ENCODE measurements at regions not wholly inside any gene's neighbourhood (a gene's known extent, or its start where the extent isn't known, plus 50 kb on each side); places are given as distances from the start of the nearest gene placed in this dataset.

- Histone ChIP-seq H4K20me1 (ENCODE audit: control insufficient read depth, insufficient read depth) (no peaks in the 10 kb centered on the region), H3K9ac (ENCODE audit: control insufficient read depth, insufficient read depth, low read length) (no peak overlapping the region), H3K4me1 (ENCODE audit: control insufficient read depth, insufficient read depth, low read length) (no peaks in the 10 kb centered on the region), H2AFZ (ENCODE audit: control insufficient read depth, low read depth, low read length) (no peak overlapping the region), H3K27ac (ENCODE audit: control insufficient read depth, insufficient read depth) (no peak overlapping the region), H3K79me2 (ENCODE audit: control insufficient read depth, insufficient read depth, low read length) (no peaks in the 10 kb centered on the region), H3K36me3 (ENCODE audit: control insufficient read depth in 2 of 2, insufficient read depth in 2 of 2, low read length in 1 of 2) (no peaks in the 10 kb centered on the region), H3K4me2 (ENCODE audit: control insufficient read depth, insufficient read depth) (no peak overlapping the region), H3K4me3 (no peak overlapping the region), H3K27me3 (replicated peaks in 1 of 2; ENCODE audit: control insufficient read depth in 2 of 2, insufficient read depth in 2 of 2, low read length in 1 of 2) (no peaks in the 10 kb centered on the region), H3K9me3 (replicated peaks; ENCODE audit: control insufficient read depth, insufficient read depth, low read length) (no peaks in the 10 kb centered on the region)
- WGBS (ENCODE audit: insufficient coverage, insufficient replicate concordance, low lambda C conversion rate, missing lambda C conversion rate): 0% methylated on average over 1 of the region's 1 CpG
- RAD21 ChIA-PET (ENCODE audit: unreplicated experiment): no interaction called here
- DNase-seq (ENCODE audit: low read depth, low spot score) (no peak), ATAC-seq (no peak), FAIRE-seq (no peak)
- intact Hi-C loops (cut with micrococcal nuclease; ENCODE audit: unreplicated experiment) (no loop called here), in situ Hi-C loops (cut with MboI) (no loop called here)
- CTCF ChIA-PET: no interaction called here
- POLR2A ChIA-PET: no interaction called here
- SMC1A ChIA-PET (ENCODE audit: uncharacterized antibody, unreplicated experiment): no interaction called here
- no TSS peak for BruUV-seq (replicated peaks)
- TF ChIP-seq EGR1 (IDR thresholded peaks at IDR 0.05; ENCODE audit: borderline replicate concordance in 1 of 2, low read depth in 2 of 2, low read length in 2 of 2) (no peak), ZNF622 (IDR thresholded peaks at IDR 0.05) (no peak), FOXK2 (IDR thresholded peaks at IDR 0.05) (no peak), TARDBP (IDR thresholded peaks at IDR 0.05; ENCODE audit: borderline replicate concordance) (no peak), ZNF274 (IDR thresholded peaks at IDR 0.05; ENCODE audit: insufficient read depth, insufficient read length) (no peak), NFYA (IDR thresholded peaks at IDR 0.05; ENCODE audit: borderline replicate concordance, low read depth, low read length) (no peak), EZH2 (IDR thresholded peaks at IDR 0.05; ENCODE audit: borderline replicate concordance, control insufficient read depth, low read depth, low read length) (no peak), BHLHE40 (IDR thresholded peaks at IDR 0.05; ENCODE audit: borderline replicate concordance in 1 of 2, low read depth in 2 of 2, low read length in 1 of 2) (no peak), MYC (IDR thresholded peaks at IDR 0.05; ENCODE audit: insufficient read depth, insufficient read length, insufficient replicate concordance, low read length, severe bottlenecking) (no peak), KAT2A (conservative IDR thresholded peaks at IDR 0.05; ENCODE audit: control insufficient read depth, low read depth, low read length) (no peak), NR2C2 (IDR thresholded peaks at IDR 0.05; ENCODE audit: borderline replicate concordance, control insufficient read depth, insufficient read length, low read depth) (no peak), TCF12 (IDR thresholded peaks at IDR 0.05; ENCODE audit: low read depth, low read length) (no peak), SMAD1 (IDR thresholded peaks at IDR 0.05; ENCODE audit: low read depth, partially characterized antibody) (no peak), MTA3 (IDR thresholded peaks at IDR 0.05; ENCODE audit: borderline replicate concordance, low read length) (no peak), EED (IDR thresholded peaks at IDR 0.05; ENCODE audit: low read depth) (no peak), HCFC1 (IDR thresholded peaks at IDR 0.05; ENCODE audit: low read length) (no peak), CBX3 (IDR thresholded peaks at IDR 0.05; ENCODE audit: borderline replicate concordance, low read depth) (no peak), ZBTB4 (CRISPR knock-in tag; IDR thresholded peaks at IDR 0.05) (no peak)
- TF ChIP-seq, protein P1, sequence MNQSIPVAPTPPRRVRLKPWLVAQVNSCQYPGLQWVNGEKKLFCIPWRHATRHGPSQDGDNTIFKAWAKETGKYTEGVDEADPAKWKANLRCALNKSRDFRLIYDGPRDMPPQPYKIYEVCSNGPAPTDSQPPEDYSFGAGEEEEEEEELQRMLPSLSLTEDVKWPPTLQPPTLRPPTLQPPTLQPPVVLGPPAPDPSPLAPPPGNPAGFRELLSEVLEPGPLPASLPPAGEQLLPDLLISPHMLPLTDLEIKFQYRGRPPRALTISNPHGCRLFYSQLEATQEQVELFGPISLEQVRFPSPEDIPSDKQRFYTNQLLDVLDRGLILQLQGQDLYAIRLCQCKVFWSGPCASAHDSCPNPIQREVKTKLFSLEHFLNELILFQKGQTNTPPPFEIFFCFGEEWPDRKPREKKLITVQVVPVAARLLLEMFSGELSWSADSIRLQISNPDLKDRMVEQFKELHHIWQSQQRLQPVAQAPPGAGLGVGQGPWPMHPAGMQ (IDR thresholded peaks at IDR 0.05; ENCODE audit: borderline replicate concordance): no peak
- TF ChIP-seq, protein P2, sequence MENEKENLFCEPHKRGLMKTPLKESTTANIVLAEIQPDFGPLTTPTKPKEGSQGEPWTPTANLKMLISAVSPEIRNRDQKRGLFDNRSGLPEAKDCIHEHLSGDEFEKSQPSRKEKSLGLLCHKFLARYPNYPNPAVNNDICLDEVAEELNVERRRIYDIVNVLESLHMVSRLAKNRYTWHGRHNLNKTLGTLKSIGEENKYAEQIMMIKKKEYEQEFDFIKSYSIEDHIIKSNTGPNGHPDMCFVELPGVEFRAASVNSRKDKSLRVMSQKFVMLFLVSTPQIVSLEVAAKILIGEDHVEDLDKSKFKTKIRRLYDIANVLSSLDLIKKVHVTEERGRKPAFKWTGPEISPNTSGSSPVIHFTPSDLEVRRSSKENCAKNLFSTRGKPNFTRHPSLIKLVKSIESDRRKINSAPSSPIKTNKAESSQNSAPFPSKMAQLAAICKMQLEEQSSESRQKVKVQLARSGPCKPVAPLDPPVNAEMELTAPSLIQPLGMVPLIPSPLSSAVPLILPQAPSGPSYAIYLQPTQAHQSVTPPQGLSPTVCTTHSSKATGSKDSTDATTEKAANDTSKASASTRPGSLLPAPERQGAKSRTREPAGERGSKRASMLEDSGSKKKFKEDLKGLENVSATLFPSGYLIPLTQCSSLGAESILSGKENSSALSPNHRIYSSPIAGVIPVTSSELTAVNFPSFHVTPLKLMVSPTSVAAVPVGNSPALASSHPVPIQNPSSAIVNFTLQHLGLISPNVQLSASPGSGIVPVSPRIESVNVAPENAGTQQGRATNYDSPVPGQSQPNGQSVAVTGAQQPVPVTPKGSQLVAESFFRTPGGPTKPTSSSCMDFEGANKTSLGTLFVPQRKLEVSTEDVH (IDR thresholded peaks at IDR 0.05; ENCODE audit: low read depth, partially characterized antibody): no peak
Observed at GRCh38 chrX:6448003-6448402, 86.9 kb downstream of the VCX3A start.

All from GM12878 (cell line).